HG03521 (cell line): ENCODE measurements at regions not wholly inside any gene's neighbourhood (a gene's known extent, or its start where the extent isn't known, plus 50 kb on each side); places are given as distances from the start of the nearest gene placed in this dataset.
"Not testable (repeated sequence)": the region's sequence is repeated elsewhere in the genome, so short reads cannot be mapped to it uniquely, and the experiment has no call there.

Source experiments
- ATAC-seq: cut with Tn5 transposase; IDR thresholded peaks from one replicate; pipeline ENCODE4 v1.9.1; 2021; ENCODE audit warnings: mild to moderate bottlenecking, moderate library complexity; ENCODE audit not compliant: unreplicated experiment

GRCh38 chr3:145906301-145906700 is 254.7 kb downstream of the PLOD2 start:
- ATAC-seq, result no peak

- no peak for ATAC-seq
Observed at GRCh38 chr3:145906755-145907154, 254.2 kb downstream of the PLOD2 start.

DNA sequence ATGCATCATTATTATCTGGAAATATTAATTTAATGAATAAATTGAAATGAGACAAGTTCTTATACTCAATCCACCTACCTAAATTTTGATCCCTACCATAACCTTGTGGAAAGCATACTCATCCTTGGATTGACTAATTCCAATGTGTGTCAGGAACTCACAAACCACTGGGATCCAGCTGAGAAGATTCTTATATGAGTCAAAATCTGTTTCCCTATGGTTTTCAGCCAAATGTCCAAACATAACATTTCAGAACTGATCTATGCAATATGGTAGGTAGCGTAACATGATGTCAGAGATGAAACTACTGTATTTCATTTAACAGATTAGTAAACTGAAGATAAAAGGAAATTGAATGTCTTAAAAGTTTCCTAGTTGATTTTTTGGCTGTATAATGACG is 250.0 kb downstream of the PLOD2 start:
- ATAC-seq, result no peak

DNA sequence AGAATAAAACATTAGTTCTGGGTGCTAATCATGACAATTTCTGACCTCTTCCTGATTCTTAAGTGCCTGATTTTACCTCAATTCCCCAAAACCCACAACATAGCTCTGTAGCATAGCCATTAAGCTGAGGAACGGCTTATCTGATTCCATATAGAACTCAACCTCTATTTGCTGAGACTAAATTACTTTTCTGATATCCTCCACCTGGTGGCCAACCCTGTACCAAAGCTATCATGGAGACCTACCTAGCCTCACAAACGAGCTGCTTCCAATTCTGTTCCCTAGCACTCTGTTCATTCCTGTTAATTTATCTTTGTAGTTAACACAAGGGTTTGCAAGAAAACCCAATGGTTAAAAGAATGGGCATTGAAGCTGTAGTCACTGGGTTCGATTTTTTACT is 245.2 kb downstream of the PLOD2 start:
- ATAC-seq, result no peak

DNA sequence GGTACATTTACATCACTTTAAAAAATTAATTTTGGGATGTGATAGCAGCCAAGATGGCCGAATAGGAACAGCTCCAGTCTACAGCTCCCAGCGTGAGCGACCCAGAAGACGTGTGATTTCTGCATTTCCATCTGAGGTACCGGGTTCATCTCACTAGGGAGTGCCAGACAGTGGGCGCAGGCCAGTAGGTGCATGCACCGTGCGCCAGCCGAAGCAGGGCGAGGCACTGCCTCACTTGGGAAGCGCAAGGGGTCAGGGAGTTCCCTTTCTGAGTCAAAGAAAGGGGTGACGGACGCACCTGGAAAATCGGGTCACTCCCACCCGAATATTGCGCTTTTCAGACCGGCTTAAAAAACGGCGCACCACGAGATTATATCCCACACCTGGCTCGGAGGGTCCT is 233.2 kb downstream of the PLOD2 start:
- not testable (repeated sequence) for ATAC-seq

GRCh38 chr3:145936971-145937370 is 224.0 kb downstream of the PLOD2 start:
- no peak for ATAC-seq

DNA sequence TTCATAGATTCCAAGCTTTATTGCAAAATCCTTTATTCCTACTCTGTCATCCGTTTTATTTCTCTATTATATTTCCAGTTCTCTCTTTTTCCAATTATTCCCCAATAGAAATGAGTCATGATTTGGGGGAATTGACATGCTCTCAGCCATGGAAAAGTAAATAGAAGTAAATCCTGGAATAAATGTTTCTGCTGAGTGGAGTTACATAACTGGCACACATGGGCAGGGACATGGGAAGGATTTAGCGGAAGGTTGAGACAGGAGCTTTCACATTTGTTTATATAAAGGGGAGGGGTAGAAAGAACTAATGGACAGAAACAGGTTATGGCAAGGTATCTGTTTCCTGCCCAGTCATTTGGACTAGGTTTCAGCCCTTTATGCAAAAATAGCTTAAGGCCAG is 221.6 kb downstream of the PLOD2 start:
- ATAC-seq, result no peak

- no peak for ATAC-seq
Observed at GRCh38 chr3:145942052-145942451, 218.9 kb downstream of the PLOD2 start.

GRCh38 chr3:145943952-145944351 is 217.0 kb downstream of the PLOD2 start:
- ATAC-seq, result no peak

GRCh38 chr3:145951441-145951840 is 209.5 kb downstream of the PLOD2 start:
- ATAC-seq, result no peak

DNA sequence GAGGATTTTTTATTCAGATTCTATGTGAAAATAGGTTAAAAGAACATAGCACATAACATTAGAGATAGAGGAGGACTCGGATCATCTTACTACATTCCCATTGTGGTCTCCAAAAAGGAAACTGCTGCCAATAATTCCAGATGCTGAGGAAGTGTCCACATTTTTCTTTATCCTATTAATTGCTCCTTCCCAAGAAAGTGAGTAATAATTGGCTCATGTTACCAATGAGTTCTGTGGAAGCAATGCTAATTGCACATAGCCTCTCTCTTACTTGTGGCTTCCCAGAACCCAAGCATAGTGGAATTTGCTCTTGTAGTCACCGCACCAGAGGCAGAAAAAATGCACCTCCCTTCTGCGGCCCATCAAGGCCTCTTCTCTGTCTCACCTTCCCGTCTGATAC is 208.4 kb downstream of the PLOD2 start:
- no peak for ATAC-seq

- ATAC-seq, result no peak
Observed at GRCh38 chr3:145953316-145953715, 207.7 kb downstream of the PLOD2 start.

DNA sequence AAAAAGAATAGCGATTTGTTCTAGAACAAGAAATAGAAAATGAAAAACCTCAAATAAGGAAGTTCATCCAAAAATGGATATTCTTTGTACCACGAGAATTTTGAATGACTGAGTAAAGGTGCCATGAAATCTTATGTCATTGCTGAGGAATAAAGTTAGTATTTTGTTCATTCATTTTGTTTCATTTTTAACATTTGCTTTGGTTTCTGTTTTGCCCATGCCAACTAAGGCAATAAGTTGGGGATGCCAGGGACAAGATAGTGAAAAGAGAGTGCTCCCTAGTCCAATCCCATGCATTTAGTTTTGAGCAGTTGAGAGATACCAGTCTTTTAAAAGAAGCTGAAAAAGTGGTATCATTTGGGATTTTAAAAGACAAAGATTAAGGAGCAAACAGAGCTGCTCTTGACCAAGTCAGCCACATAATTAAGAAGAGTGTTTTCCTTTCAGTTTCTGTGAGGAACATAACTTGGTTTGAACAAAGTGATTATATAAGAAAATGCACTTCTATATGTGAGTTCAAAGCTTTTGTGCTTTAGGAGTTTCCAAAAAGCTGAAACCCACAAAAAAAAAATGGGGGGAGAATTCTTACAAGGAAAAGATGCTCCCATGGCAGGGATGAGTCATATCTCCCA is 201.4 kb downstream of the PLOD2 start:
- ATAC-seq, result no peak

- no peak for ATAC-seq
Observed at GRCh38 chr3:145963111-145963510, 197.9 kb downstream of the PLOD2 start.

GRCh38 chr3:145967043-145967442 is 193.9 kb downstream of the PLOD2 start:
- no peak for ATAC-seq

DNA sequence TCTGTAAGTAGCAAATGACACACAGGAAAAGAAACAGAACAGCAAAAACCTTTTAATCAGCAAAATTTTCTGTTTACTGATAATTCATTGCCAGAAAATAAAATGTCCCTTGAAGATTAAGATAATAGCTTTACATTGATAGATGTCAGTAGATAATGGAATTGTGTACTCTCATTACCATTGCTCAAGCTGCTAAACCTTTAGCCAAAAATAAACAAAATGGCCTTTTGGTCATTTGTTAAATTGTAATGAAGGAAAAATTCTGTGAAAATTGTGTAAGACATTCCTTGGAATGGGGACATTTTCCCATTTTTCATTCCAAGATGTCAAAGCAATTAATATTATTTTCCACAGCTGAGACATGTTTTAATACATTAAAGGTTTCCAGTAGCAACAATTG is 189.8 kb downstream of the PLOD2 start:
- ATAC-seq, result no peak

GRCh38 chr3:145972851-145973250 is 188.1 kb downstream of the PLOD2 start:
- ATAC-seq, result no peak

GRCh38 chr3:145981056-145981455 is 179.9 kb downstream of the PLOD2 start:
- no peak for ATAC-seq

GRCh38 chr3:145983101-145983500 is 177.9 kb downstream of the PLOD2 start:
- ATAC-seq, result no peak
